ENCODE measurements at regions not wholly inside any gene's neighbourhood (a gene's known extent, or its start where the extent isn't known, plus 50 kb on each side); places are given as distances from the start of the nearest gene placed in this dataset.
"Not testable (repeated sequence)": the region's sequence is repeated elsewhere in the genome, so short reads cannot be mapped to it uniquely, and the experiment has no call there.

DNA sequence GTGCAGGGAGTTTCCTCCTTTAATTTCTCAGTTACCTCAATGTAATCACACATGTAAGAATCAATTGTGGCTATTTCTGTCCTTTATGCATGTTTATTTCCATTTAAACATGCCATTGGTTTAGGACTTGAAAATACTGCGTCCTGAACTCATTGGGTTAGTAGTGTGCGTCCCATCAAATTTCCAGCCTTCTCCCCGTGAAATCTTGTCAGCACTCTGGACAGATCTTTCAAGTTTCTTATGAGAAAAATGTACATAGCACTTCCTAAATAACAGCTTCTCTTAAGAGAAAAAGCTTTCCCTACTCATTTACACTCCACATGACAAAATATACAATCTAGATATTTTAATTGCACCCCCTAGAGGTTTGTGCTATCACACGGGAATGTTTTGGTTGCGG lies 353.9 kb upstream of the FOLH1 start:
- not testable (repeated sequence) for H2BK12ac ChIP-seq (ENCODE audit: low read length in 2 of 2); H3K4me1 ChIP-seq (ENCODE audit: control insufficient read depth, insufficient read depth, low read depth, low read length); H4K91ac ChIP-seq (ENCODE audit: low read length); H2AFZ ChIP-seq (ENCODE audit: low read depth, low read length); H2BK15ac ChIP-seq (ENCODE audit: low read depth, poor library complexity, severe bottlenecking); H3K23ac ChIP-seq (ENCODE audit: low read length in 2 of 2); H3K4me3 ChIP-seq (ENCODE audit: insufficient read depth in 1 of 2, low read depth in 1 of 2, low read length in 2 of 2); H3K79me1 ChIP-seq (replicated peaks; ENCODE audit: low read length, poor library complexity, severe bottlenecking); DNase-seq; H3K36me3 ChIP-seq (ENCODE audit: control insufficient read depth in 1 of 2, insufficient read depth in 2 of 2, low read depth in 1 of 2, low read length in 2 of 2); H3K9me3 ChIP-seq (ENCODE audit: control insufficient read depth, low read length); H2AK5ac ChIP-seq (ENCODE audit: low read length, severe bottlenecking); H2BK5ac ChIP-seq (ENCODE audit: low read depth, low read length, poor library complexity, severe bottlenecking); H4K8ac ChIP-seq (ENCODE audit: low read length); H3K9ac ChIP-seq (ENCODE audit: low read length); H3K4me2 ChIP-seq (ENCODE audit: low read length, poor library complexity, severe bottlenecking); H3K27me3 ChIP-seq (ENCODE audit: control insufficient read depth in 1 of 2, insufficient read depth in 1 of 2, low read length in 2 of 2); H3K4ac ChIP-seq (ENCODE audit: low read depth in 1 of 2, low read length in 2 of 2); H3K18ac ChIP-seq (ENCODE audit: low read depth in 1 of 2, low read length in 2 of 2); H3K27ac ChIP-seq (ENCODE audit: low read length, poor library complexity, severe bottlenecking); H3K14ac ChIP-seq (ENCODE audit: low read length in 2 of 2); H2BK120ac ChIP-seq (ENCODE audit: low read depth, low read length)
- 64% methylated on average over 5 of the region's 5 CpGs for WGBS

DNA sequence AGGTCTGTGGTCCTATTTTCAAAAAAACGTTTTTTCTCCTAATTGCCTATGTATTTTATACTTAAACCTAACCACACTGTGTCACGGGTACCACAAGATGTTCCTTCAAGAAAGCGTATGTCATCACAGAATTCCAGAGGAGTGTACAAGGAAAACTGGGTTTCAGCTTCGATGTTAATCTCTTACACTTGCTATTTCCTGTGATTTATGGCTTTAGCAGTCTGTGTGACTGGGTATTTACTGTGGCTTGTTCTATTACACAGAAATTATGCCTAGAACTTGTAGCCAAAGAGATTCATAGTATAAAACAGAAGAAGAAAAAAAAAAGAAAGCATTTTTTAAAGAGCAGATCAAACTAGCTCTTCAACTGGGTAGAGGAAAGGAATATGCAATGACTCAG lies 371.1 kb upstream of the FOLH1 start:
- H4K91ac ChIP-seq (ENCODE audit: low read length); H3K9ac ChIP-seq (ENCODE audit: low read length); H3K14ac ChIP-seq (ENCODE audit: low read length in 2 of 2); H3K4me1 ChIP-seq (ENCODE audit: control insufficient read depth, insufficient read depth, low read depth, low read length); H3K27me3 ChIP-seq (ENCODE audit: control insufficient read depth in 1 of 2, insufficient read depth in 1 of 2, low read length in 2 of 2); H2BK5ac ChIP-seq (ENCODE audit: low read depth, low read length, poor library complexity, severe bottlenecking); H3K79me1 ChIP-seq (replicated peaks; ENCODE audit: low read length, poor library complexity, severe bottlenecking); DNase-seq; H2BK15ac ChIP-seq (ENCODE audit: low read depth, poor library complexity, severe bottlenecking); H2BK120ac ChIP-seq (ENCODE audit: low read depth, low read length); H3K9me3 ChIP-seq (ENCODE audit: control insufficient read depth, low read length); H3K36me3 ChIP-seq (ENCODE audit: control insufficient read depth in 1 of 2, insufficient read depth in 2 of 2, low read depth in 1 of 2, low read length in 2 of 2); H3K18ac ChIP-seq (ENCODE audit: low read depth in 1 of 2, low read length in 2 of 2); H3K27ac ChIP-seq (ENCODE audit: low read length, poor library complexity, severe bottlenecking); H3K4me3 ChIP-seq (ENCODE audit: insufficient read depth in 1 of 2, low read depth in 1 of 2, low read length in 2 of 2); H4K8ac ChIP-seq (ENCODE audit: low read length); H2AK5ac ChIP-seq (ENCODE audit: low read length, severe bottlenecking); H3K23ac ChIP-seq (ENCODE audit: low read length in 2 of 2); H2AFZ ChIP-seq (ENCODE audit: low read depth, low read length); H3K4ac ChIP-seq (ENCODE audit: low read depth in 1 of 2, low read length in 2 of 2); H3K4me2 ChIP-seq (ENCODE audit: low read length, poor library complexity, severe bottlenecking); H2BK12ac ChIP-seq (ENCODE audit: low read length in 2 of 2): not testable (repeated sequence)
- 33% methylated on average over 4 of the region's 4 CpGs for WGBS

DNA sequence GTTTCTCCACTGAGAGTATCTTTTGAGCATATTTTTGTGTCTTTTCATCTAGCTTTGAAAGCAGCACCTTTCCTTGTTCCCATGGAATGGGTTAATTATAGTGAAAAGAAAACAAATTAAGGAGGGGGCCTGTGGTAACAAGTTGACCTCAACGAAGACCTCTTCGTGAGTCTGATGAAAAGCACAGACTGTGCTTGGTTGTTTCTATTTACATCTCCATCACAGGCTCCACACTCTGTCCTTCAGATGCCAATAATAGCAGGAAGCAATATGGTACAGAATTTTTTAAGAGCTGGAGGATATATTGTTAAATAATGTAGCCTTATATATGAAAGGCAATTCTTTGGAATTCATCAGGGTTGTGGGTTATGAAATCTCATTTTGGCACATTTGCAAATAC lies 366.7 kb upstream of the OR4C13 start:
- not testable (repeated sequence) for H2BK120ac ChIP-seq (ENCODE audit: low read depth, low read length); H3K27ac ChIP-seq (ENCODE audit: low read length, poor library complexity, severe bottlenecking); H3K27me3 ChIP-seq (ENCODE audit: control insufficient read depth in 1 of 2, insufficient read depth in 1 of 2, low read length in 2 of 2); H3K79me1 ChIP-seq (replicated peaks; ENCODE audit: low read length, poor library complexity, severe bottlenecking); H2AFZ ChIP-seq (ENCODE audit: low read depth, low read length); H3K14ac ChIP-seq (ENCODE audit: low read length in 2 of 2); H4K91ac ChIP-seq (ENCODE audit: low read length); H2BK5ac ChIP-seq (ENCODE audit: low read depth, low read length, poor library complexity, severe bottlenecking); H3K9ac ChIP-seq (ENCODE audit: low read length); H3K4ac ChIP-seq (ENCODE audit: low read depth in 1 of 2, low read length in 2 of 2); H3K4me2 ChIP-seq (ENCODE audit: low read length, poor library complexity, severe bottlenecking); H3K9me3 ChIP-seq (ENCODE audit: control insufficient read depth, low read length); H3K23ac ChIP-seq (ENCODE audit: low read length in 2 of 2); H3K18ac ChIP-seq (ENCODE audit: low read depth in 1 of 2, low read length in 2 of 2); H4K8ac ChIP-seq (ENCODE audit: low read length); H3K4me3 ChIP-seq (ENCODE audit: insufficient read depth in 1 of 2, low read depth in 1 of 2, low read length in 2 of 2); H3K4me1 ChIP-seq (ENCODE audit: control insufficient read depth, insufficient read depth, low read depth, low read length); H2AK5ac ChIP-seq (ENCODE audit: low read length, severe bottlenecking); DNase-seq; H3K36me3 ChIP-seq (ENCODE audit: control insufficient read depth in 1 of 2, insufficient read depth in 2 of 2, low read depth in 1 of 2, low read length in 2 of 2); H2BK15ac ChIP-seq (ENCODE audit: low read depth, poor library complexity, severe bottlenecking); H2BK12ac ChIP-seq (ENCODE audit: low read length in 2 of 2)
- no CpG with 5 or more reads among the region's 2 CpGs for WGBS

DNA sequence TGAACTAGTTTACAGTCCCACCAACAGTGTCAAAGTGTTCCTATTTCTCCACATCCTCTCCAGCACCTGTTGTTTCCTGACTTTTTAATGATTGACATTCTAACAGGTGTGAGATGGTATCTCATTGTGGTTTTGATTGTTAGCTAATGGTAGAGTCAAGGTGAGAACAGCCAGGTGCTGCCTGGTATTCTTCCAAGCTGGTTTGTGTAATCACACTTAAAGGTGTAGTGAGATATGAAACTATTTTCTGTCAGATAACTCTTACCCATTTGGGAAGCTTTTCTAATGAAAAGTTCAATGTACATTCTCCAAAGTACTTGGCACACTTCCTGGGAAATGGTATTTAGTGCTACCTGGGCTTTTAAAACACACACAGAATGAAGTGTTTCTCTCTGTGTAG lies 343.3 kb upstream of the OR4C13 start:
- H3K4me2 ChIP-seq (ENCODE audit: low read length, poor library complexity, severe bottlenecking); H2BK15ac ChIP-seq (ENCODE audit: low read depth, poor library complexity, severe bottlenecking); H2BK120ac ChIP-seq (ENCODE audit: low read depth, low read length); H3K79me1 ChIP-seq (replicated peaks; ENCODE audit: low read length, poor library complexity, severe bottlenecking); H3K4me3 ChIP-seq (ENCODE audit: insufficient read depth in 1 of 2, low read depth in 1 of 2, low read length in 2 of 2); DNase-seq; H3K9ac ChIP-seq (ENCODE audit: low read length); H2AFZ ChIP-seq (ENCODE audit: low read depth, low read length); H3K36me3 ChIP-seq (ENCODE audit: control insufficient read depth in 1 of 2, insufficient read depth in 2 of 2, low read depth in 1 of 2, low read length in 2 of 2); H2BK12ac ChIP-seq (ENCODE audit: low read length in 2 of 2); H3K4ac ChIP-seq (ENCODE audit: low read depth in 1 of 2, low read length in 2 of 2); H2BK5ac ChIP-seq (ENCODE audit: low read depth, low read length, poor library complexity, severe bottlenecking); H4K8ac ChIP-seq (ENCODE audit: low read length); H3K4me1 ChIP-seq (ENCODE audit: control insufficient read depth, insufficient read depth, low read depth, low read length); H3K9me3 ChIP-seq (ENCODE audit: control insufficient read depth, low read length); H3K27ac ChIP-seq (ENCODE audit: low read length, poor library complexity, severe bottlenecking); H3K14ac ChIP-seq (ENCODE audit: low read length in 2 of 2); H3K18ac ChIP-seq (ENCODE audit: low read depth in 1 of 2, low read length in 2 of 2); H4K91ac ChIP-seq (ENCODE audit: low read length); H3K23ac ChIP-seq (ENCODE audit: low read length in 2 of 2); H3K27me3 ChIP-seq (ENCODE audit: control insufficient read depth in 1 of 2, insufficient read depth in 1 of 2, low read length in 2 of 2); H2AK5ac ChIP-seq (ENCODE audit: low read length, severe bottlenecking): not testable (repeated sequence)

Measured in mesenchymal stem cell (in vitro differentiated cells and primary cell).